OCI-LY7 (cell line): ENCODE measurements at regions not wholly inside any gene's neighbourhood (a gene's known extent, or its start where the extent isn't known, plus 50 kb on each side); places are given as distances from the start of the nearest gene placed in this dataset.

Source experiments
- BruUV-seq: library from RNA; stranded (reverse); fragments of 400-500 nt; replicated peaks from 2 replicates; lab custom pipeline; 2021; lab: Mats Ljungman, UMichigan
- CTCF ChIA-PET: fragments of 300-600 bp; sonication (Branson Sonifier 250); formaldehyde crosslinking; loops from one replicate; lab custom pipeline; 2022; ENCODE audit warnings: antibody characterized with exemption; ENCODE audit not compliant: unreplicated experiment; lab: Charles Lee
- POLR2A ChIA-PET: fragments of 300-600 bp; sonication (Branson Sonifier 250); formaldehyde crosslinking; loops from one replicate; lab custom pipeline; 2022; ENCODE audit warnings: antibody characterized with exemption; lab: Charles Lee
- DNase-seq: peaks from one replicate; pipeline ENCODE4 v3.0.0-alpha.2; 2015; ENCODE audit warnings: low spot score
- H2AFZ ChIP-seq: fragments of 200-600 bp; sonication (generic), shearing (Covaris generic); 2 replicates; pipeline ENCODE4 v1.6.1; 2014; ENCODE audit warnings: mild to moderate bottlenecking, antibody characterized with exemption, low read length, moderate library complexity
- H3K27ac ChIP-seq: fragments of 200-600 bp; sonication (generic); 2 replicates; pipeline ENCODE4 v1.5.1; 2014; ENCODE audit warnings: mixed run types, low read depth, mild to moderate bottlenecking, moderate library complexity, low read length, inconsistent platforms; ENCODE audit not compliant: poor library complexity, severe bottlenecking
- H3K36me3 ChIP-seq: fragments of 200-600 bp; sonication (generic); 2 replicates; pipeline ENCODE4 v1.6.1; 2014; ENCODE audit warnings: mild to moderate bottlenecking, antibody characterized with exemption, low read length, moderate library complexity, mixed read lengths; ENCODE audit not compliant: insufficient read depth
- H3K4me1 ChIP-seq: fragments of 200-600 bp; sonication (generic); 2 replicates; pipeline ENCODE4 v1.5.1; 2014; ENCODE audit warnings: mild to moderate bottlenecking, low read length; ENCODE audit not compliant: insufficient read depth, poor library complexity, severe bottlenecking
- H3K4me2 ChIP-seq: fragments of 200-600 bp; sonication (generic); 2 replicates; pipeline ENCODE4 v1.6.1; 2014; ENCODE audit warnings: mild to moderate bottlenecking, low read length
- H3K4me3 ChIP-seq: fragments of 200-600 bp; sonication (generic); 2 replicates; pipeline ENCODE4 v1.5.1; 2014; ENCODE audit warnings: mild to moderate bottlenecking, low read depth, low read length; ENCODE audit not compliant: poor library complexity, severe bottlenecking
- H3K79me2 ChIP-seq: fragments of 200-600 bp; sonication (generic); 2 replicates; pipeline ENCODE4 v1.6.1; 2016; ENCODE audit warnings: low read depth, mild to moderate bottlenecking, low read length, moderate library complexity, mixed read lengths; ENCODE audit not compliant: insufficient read depth
- H3K9me2 ChIP-seq: fragments of 200-600 bp; sonication (generic); 2 replicates; pipeline ENCODE4 v1.6.1; 2016; ENCODE audit warnings: mild to moderate bottlenecking, low read length, mixed read lengths; ENCODE audit not compliant: insufficient read depth
- H3K9me3 ChIP-seq: fragments of 200-600 bp; sonication (generic); 2 replicates; pipeline ENCODE4 v1.6.1; 2014; ENCODE audit warnings: mild to moderate bottlenecking, mixed run types, low read length, mixed read lengths
- H4K20me1 ChIP-seq: fragments of 200-600 bp; sonication (generic); 2 replicates; pipeline ENCODE4 v1.6.1; 2014; ENCODE audit warnings: mild to moderate bottlenecking, antibody characterized with exemption, low read length, moderate library complexity, mixed read lengths; ENCODE audit not compliant: insufficient read depth
- EZH2phosphoT487 ChIP-seq: fragments of 200-600 bp; sonication (generic); IDR thresholded peaks from 2 replicates; pipeline ENCODE4 v1.6.1; 2018; ENCODE audit warnings: low read depth, borderline replicate concordance, mild to moderate bottlenecking, mixed run types, antibody characterized with exemption, low read length, moderate library complexity, mixed read lengths
- intact Hi-C: fragments of 100-400 bp; cut with micrococcal nuclease; formaldehyde crosslinking; loops from one replicate; pipeline ENCODE4 v1.10.0; 2022; ENCODE audit not compliant: unreplicated experiment
- TF ChIP-seq, protein P1 (sequence below): fragments of 200-600 bp; sonication (generic); conservative IDR thresholded peaks from 2 replicates; pipeline ENCODE4 v1.5.1; 2014; ENCODE audit warnings: mild to moderate bottlenecking, antibody characterized with exemption, low read length, moderate library complexity, mixed read lengths

DNA sequence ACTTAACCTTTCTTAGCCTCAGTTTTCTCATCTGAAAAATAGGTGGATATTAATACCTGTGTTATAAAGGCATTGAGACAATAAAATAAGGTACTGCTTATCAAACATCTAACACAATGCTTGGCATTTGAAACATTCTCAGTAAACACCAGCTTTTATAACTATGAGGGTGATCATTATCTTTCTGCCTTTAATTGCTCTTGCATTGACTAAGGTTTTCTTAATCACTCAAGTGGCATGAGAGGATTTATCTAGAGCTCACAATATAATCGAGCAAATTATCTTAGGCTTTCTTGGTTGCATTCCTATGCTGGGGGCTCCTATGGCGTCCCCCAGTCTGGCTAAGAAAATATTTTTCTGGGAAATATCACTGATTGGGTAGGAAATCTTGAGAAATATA is 716.4 kb upstream of the MARCKS start:
- Histone ChIP-seq H3K79me2 (no peaks in the 10 kb centered on the region), H2AFZ (no peak overlapping the region), H3K27ac (no peak overlapping the region), H3K4me1 (no peaks in the 10 kb centered on the region), H3K4me3 (no peak overlapping the region), H3K36me3 (no peaks in the 10 kb centered on the region), H3K4me2 (no peak overlapping the region), H3K9me2 (no peaks in the 10 kb centered on the region), H3K9me3 (no peaks in the 10 kb centered on the region), H4K20me1 (no peaks in the 10 kb centered on the region)
- ChIA-PET CTCF (no interaction called here), POLR2A (interaction anchor here (0.8 to 1.1 kb wide), 2 partner anchors 10 to 97 kb away, joined by 3 read pairs; no protein-coding TSS in a partner anchor)
- intact Hi-C loops = no loop called here
- DNase-seq = no peak
- BruUV-seq = no TSS peak
- no peak for TF ChIP-seq EZH2phosphoT487
- TF ChIP-seq, protein P1, sequence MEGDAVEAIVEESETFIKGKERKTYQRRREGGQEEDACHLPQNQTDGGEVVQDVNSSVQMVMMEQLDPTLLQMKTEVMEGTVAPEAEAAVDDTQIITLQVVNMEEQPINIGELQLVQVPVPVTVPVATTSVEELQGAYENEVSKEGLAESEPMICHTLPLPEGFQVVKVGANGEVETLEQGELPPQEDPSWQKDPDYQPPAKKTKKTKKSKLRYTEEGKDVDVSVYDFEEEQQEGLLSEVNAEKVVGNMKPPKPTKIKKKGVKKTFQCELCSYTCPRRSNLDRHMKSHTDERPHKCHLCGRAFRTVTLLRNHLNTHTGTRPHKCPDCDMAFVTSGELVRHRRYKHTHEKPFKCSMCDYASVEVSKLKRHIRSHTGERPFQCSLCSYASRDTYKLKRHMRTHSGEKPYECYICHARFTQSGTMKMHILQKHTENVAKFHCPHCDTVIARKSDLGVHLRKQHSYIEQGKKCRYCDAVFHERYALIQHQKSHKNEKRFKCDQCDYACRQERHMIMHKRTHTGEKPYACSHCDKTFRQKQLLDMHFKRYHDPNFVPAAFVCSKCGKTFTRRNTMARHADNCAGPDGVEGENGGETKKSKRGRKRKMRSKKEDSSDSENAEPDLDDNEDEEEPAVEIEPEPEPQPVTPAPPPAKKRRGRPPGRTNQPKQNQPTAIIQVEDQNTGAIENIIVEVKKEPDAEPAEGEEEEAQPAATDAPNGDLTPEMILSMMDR = no peak

DNA sequence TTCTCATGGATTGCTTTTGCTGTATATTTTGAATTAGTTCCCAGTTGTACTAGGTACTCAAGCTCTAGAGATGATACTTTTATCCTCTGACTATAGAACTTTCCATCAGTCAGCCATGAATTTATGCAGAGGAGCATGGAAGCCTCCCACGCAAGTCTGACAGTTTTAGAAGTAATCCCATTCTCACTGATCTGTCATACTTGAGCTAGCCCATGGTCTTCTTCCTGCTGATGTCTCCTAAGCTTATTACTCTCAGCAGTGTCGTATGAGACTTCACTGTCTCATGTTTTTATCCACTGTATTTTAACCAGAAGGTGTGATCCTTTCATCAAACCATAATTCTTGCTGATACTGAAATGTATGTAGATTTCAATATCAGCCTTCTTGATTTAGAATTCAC is 715.2 kb upstream of the MARCKS start:
- Histone ChIP-seq H3K4me3 (no peak overlapping the region), H4K20me1 (no peaks in the 10 kb centered on the region), H3K9me2 (no peaks in the 10 kb centered on the region), H2AFZ (no peak overlapping the region), H3K4me1 (no peaks in the 10 kb centered on the region), H3K36me3 (no peaks in the 10 kb centered on the region), H3K27ac (no peak overlapping the region), H3K4me2 (no peak overlapping the region), H3K9me3 (no peaks in the 10 kb centered on the region), H3K79me2 (no peaks in the 10 kb centered on the region)
- no TSS peak for BruUV-seq
- ChIA-PET CTCF (no interaction called here), POLR2A (interaction anchor here (0.6 kb wide), 1 partner anchor 281 kb away, joined by 4 read pairs; no protein-coding TSS in a partner anchor)
- intact Hi-C loops = no loop called here
- DNase-seq = no peak
- TF ChIP-seq EZH2phosphoT487 = no peak
- TF ChIP-seq, protein P1 = no peak

DNA sequence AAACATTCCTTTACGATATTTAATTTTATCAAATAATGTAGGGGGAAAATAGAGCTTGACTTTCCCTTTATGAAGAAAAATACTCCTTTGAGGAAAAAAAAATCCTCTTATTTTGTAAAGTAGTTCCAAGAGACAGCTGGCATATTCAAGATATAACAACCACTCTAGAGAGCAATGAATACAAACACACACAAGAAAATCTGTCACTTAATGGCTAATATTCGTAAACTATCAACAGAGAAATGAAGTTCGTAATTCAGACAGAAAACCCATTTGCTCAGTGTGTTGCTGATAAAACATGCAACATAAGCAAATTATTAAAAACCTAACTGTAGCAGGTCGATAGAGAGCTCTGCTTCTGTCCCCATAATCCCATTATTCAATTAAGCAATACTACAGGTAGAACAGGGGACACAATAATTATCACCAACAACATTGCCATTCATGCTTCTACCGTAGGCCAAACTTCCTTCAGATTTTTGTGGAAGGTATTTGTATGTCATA is 714.4 kb upstream of the MARCKS start:
- H3K27ac ChIP-seq = no peak overlapping the region
- ChIA-PET POLR2A (interaction anchor here (1.7 kb wide), 1 partner anchor 10 kb away, joined by 6 read pairs; no protein-coding TSS in a partner anchor), CTCF (no interaction called here)
- H4K20me1 ChIP-seq = no peaks in the 10 kb centered on the region
- no peaks in the 10 kb centered on the region for H3K9me3 ChIP-seq
- no peaks in the 10 kb centered on the region for H3K36me3 ChIP-seq
- H3K4me2 ChIP-seq = no peak overlapping the region
- no peaks in the 10 kb centered on the region for H3K79me2 ChIP-seq
- H3K4me1 ChIP-seq = no peaks in the 10 kb centered on the region
- no peaks in the 10 kb centered on the region for H3K9me2 ChIP-seq
- no peak for TF ChIP-seq EZH2phosphoT487
- TF ChIP-seq, protein P1 = no peak
- BruUV-seq = no TSS peak
- no peak for DNase-seq
- H3K4me3 ChIP-seq = no peak overlapping the region
- intact Hi-C loops = no loop called here
- no peak overlapping the region for H2AFZ ChIP-seq
